ENCODE measurements at regions not wholly inside any gene's neighbourhood (a gene's known extent, or its start where the extent isn't known, plus 50 kb on each side); places are given as distances from the start of the nearest gene placed in this dataset.
"Not testable (repeated sequence)": the region's sequence is repeated elsewhere in the genome, so short reads cannot be mapped to it uniquely, and the experiment has no call there.

- not testable (repeated sequence) for H3K36me3 Mint-ChIP-seq, H3K4me3 Mint-ChIP-seq, H3K27ac Mint-ChIP-seq, ATAC-seq, H3K9me3 Mint-ChIP-seq
- peaks cover 12% of the 10 kb centered on the region for H3K4me1 Mint-ChIP-seq
- H3K27me3 Mint-ChIP-seq: peaks cover 22% of the 10 kb centered on the region
Measured at GRCh38 chr6:4725136-4725760, 51.0 kb upstream of the CDYL start.

- not testable (repeated sequence) for H3K36me3 Mint-ChIP-seq, H3K9me3 Mint-ChIP-seq, H3K4me3 Mint-ChIP-seq, H3K27ac Mint-ChIP-seq, ATAC-seq
- peaks cover 21% of the 10 kb centered on the region for H3K27me3 Mint-ChIP-seq
- peaks cover 12% of the 10 kb centered on the region for H3K4me1 Mint-ChIP-seq
Measured at GRCh38 chr6:4724727-4725126, 51.5 kb upstream of the CDYL start.

- H3K4me3 Mint-ChIP-seq: no peak overlapping the region
- no peaks in the 10 kb centered on the region for H3K9me3 Mint-ChIP-seq
- ATAC-seq: peak; percentile 41
- H3K36me3 Mint-ChIP-seq: no peaks in the 10 kb centered on the region
- H3K27ac Mint-ChIP-seq: no peak overlapping the region
- peaks cover 11% of the 10 kb centered on the region for H3K4me1 Mint-ChIP-seq
- peaks cover 12% of the 10 kb centered on the region for H3K27me3 Mint-ChIP-seq
Measured at GRCh38 chr6:4723383-4723782, 52.8 kb upstream of the CDYL start.

GRCh38 chr6:4721368-4721767, 54.8 kb upstream of the CDYL start:
- not testable (repeated sequence) for H3K4me3 Mint-ChIP-seq, H3K9me3 Mint-ChIP-seq, H3K4me1 Mint-ChIP-seq, H3K27me3 Mint-ChIP-seq, ATAC-seq, H3K36me3 Mint-ChIP-seq, H3K27ac Mint-ChIP-seq

- H3K4me1 Mint-ChIP-seq: no peaks in the 10 kb centered on the region
- no peaks in the 10 kb centered on the region for H3K36me3 Mint-ChIP-seq
- H3K27ac Mint-ChIP-seq: no peak overlapping the region
- no peak for ATAC-seq
- H3K27me3 Mint-ChIP-seq: peaks cover 6% of the 10 kb centered on the region
- H3K9me3 Mint-ChIP-seq: no peaks in the 10 kb centered on the region
- no peak overlapping the region for H3K4me3 Mint-ChIP-seq
Measured at GRCh38 chr6:4719491-4719890, 56.7 kb upstream of the CDYL start.

- ATAC-seq: no peak
- Mint-ChIP-seq H3K4me1 (no peaks in the 10 kb centered on the region), H3K36me3 (no peaks in the 10 kb centered on the region), H3K27me3 (peaks cover 6% of the 10 kb centered on the region), H3K9me3 (no peaks in the 10 kb centered on the region), H3K4me3 (no peak overlapping the region), H3K27ac (no peak overlapping the region)
Measured at GRCh38 chr6:4717856-4718255, 58.3 kb upstream of the CDYL start.

GRCh38 chr6:4717124-4717523, 59.1 kb upstream of the CDYL start:
- H3K27ac Mint-ChIP-seq: no peak overlapping the region

GRCh38 chr6:4714961-4715501, 61.2 kb upstream of the CDYL start:
- ATAC-seq: no peak
- Mint-ChIP-seq H3K4me3 (no peak overlapping the region), H3K27ac (no peak overlapping the region), H3K36me3 (no peaks in the 10 kb centered on the region), H3K4me1 (no peaks in the 10 kb centered on the region), H3K27me3 (peaks cover 17% of the 10 kb centered on the region), H3K9me3 (no peaks in the 10 kb centered on the region)

More at GRCh38 chr6:4717124-4717523, 59.1 kb upstream of the CDYL start:
- no peak for ATAC-seq
- H3K4me1 Mint-ChIP-seq: no peaks in the 10 kb centered on the region
- no peak overlapping the region for H3K4me3 Mint-ChIP-seq
- H3K36me3 Mint-ChIP-seq: no peaks in the 10 kb centered on the region
- H3K9me3 Mint-ChIP-seq: no peaks in the 10 kb centered on the region
- H3K27me3 Mint-ChIP-seq: peaks cover 6% of the 10 kb centered on the region

- H3K4me1 Mint-ChIP-seq: no peaks in the 10 kb centered on the region
- no peak overlapping the region for H3K4me3 Mint-ChIP-seq
- H3K9me3 Mint-ChIP-seq: no peaks in the 10 kb centered on the region
- H3K36me3 Mint-ChIP-seq: no peaks in the 10 kb centered on the region
- ATAC-seq: no peak
- H3K27me3 Mint-ChIP-seq: peaks cover 26% of the 10 kb centered on the region
- no peak overlapping the region for H3K27ac Mint-ChIP-seq
Measured at GRCh38 chr6:4712291-4712690, 63.9 kb upstream of the CDYL start.

GRCh38 chr6:4707011-4707410, 69.2 kb upstream of the CDYL start:
- no peaks in the 10 kb centered on the region for H3K9me3 Mint-ChIP-seq

GRCh38 chr6:4705809-4706208, 70.4 kb upstream of the CDYL start:
- ATAC-seq: no peak

More at GRCh38 chr6:4707011-4707410, 69.2 kb upstream of the CDYL start:
- Mint-ChIP-seq H3K36me3 (no peaks in the 10 kb centered on the region), H3K4me1 (no peaks in the 10 kb centered on the region), H3K4me3 (no peak overlapping the region), H3K27me3 (peaks cover 26% of the 10 kb centered on the region), H3K27ac (no peak overlapping the region)
- no peak for ATAC-seq

GRCh38 chr6:4703382-4703781, 72.8 kb upstream of the CDYL start:
- no peak for ATAC-seq
- no peaks in the 10 kb centered on the region for H3K36me3 Mint-ChIP-seq
- H3K27ac Mint-ChIP-seq: no peak overlapping the region

More at GRCh38 chr6:4705809-4706208, 70.4 kb upstream of the CDYL start:
- no peaks in the 10 kb centered on the region for H3K4me1 Mint-ChIP-seq
- no peaks in the 10 kb centered on the region for H3K36me3 Mint-ChIP-seq
- no peaks in the 10 kb centered on the region for H3K9me3 Mint-ChIP-seq
- H3K27ac Mint-ChIP-seq: no peak overlapping the region
- H3K27me3 Mint-ChIP-seq: peaks cover 15% of the 10 kb centered on the region
- no peak overlapping the region for H3K4me3 Mint-ChIP-seq

GRCh38 chr6:4698901-4699659, 77.1 kb upstream of the CDYL start:
- Mint-ChIP-seq H3K4me3 (no peak overlapping the region), H3K9me3 (peaks cover 4% of the 10 kb centered on the region), H3K36me3 (no peaks in the 10 kb centered on the region), H3K27ac (no peak overlapping the region), H3K27me3 (peaks cover 26% of the 10 kb centered on the region), H3K4me1 (no peaks in the 10 kb centered on the region)
- ATAC-seq: no peak

More at GRCh38 chr6:4703382-4703781, 72.8 kb upstream of the CDYL start:
- Mint-ChIP-seq H3K9me3 (peaks cover 2% of the 10 kb centered on the region), H3K4me3 (no peak overlapping the region), H3K27me3 (no peaks in the 10 kb centered on the region), H3K4me1 (no peaks in the 10 kb centered on the region)

GRCh38 chr6:4693173-4693970, 82.8 kb upstream of the CDYL start:
- Mint-ChIP-seq H3K27me3 (peaks cover 38% of the 10 kb centered on the region), H3K36me3 (no peaks in the 10 kb centered on the region), H3K9me3 (peaks cover 9% of the 10 kb centered on the region), H3K27ac (no peak overlapping the region), H3K4me3 (no peak overlapping the region), H3K4me1 (peaks cover 8% of the 10 kb centered on the region)
- peak; percentile 74 for ATAC-seq

GRCh38 chr6:4692664-4693063, 83.5 kb upstream of the CDYL start:
- H3K27me3 Mint-ChIP-seq: peaks cover 46% of the 10 kb centered on the region
- no peaks in the 10 kb centered on the region for H3K36me3 Mint-ChIP-seq
- H3K4me1 Mint-ChIP-seq: peaks cover 15% of the 10 kb centered on the region
- H3K4me3 Mint-ChIP-seq: no peak overlapping the region
- no peak overlapping the region for H3K27ac Mint-ChIP-seq
- no peak for ATAC-seq
- peaks cover 9% of the 10 kb centered on the region for H3K9me3 Mint-ChIP-seq
